SK-N-MC (cell line): ENCODE measurements at regions not wholly inside any gene's neighbourhood (a gene's known extent, or its start where the extent isn't known, plus 50 kb on each side); places are given as distances from the start of the nearest gene placed in this dataset.

ENCODE experiments used
- EZH2 ChIP-seq: fragments of 200-600 bp; sonication (generic); IDR thresholded peaks from one replicate; pipeline ENCODE4 v1.6.1; 2017; ENCODE audit warnings: antibody characterized with exemption
- POLR2AphosphoS5 ChIP-seq: IDR thresholded peaks from 2 replicates; pipeline ENCODE4 v1.6.1; 2012; ENCODE audit warnings: mild to moderate bottlenecking, low read depth, low read length, borderline replicate concordance

DNA sequence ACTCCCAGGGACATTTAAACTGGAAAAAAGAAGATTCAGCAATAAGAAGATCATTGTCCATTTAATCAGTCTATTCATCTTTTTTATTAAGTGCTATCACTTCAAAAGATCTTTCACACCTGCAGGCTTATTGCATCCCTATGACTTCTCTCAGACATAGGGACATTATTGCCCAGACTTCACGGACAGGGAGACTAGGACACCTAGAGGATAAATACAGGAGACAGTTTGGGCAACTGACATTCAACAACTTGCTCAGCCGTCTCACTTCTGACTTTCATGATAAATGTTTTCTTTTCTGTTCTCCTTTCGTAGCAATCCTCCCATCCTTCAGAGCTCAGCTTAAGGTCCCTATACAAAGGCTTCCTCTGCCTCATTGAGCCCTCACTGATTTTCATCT lies 84.3 kb downstream of the TMEM30B start:
- TF ChIP-seq EZH2, result no peak
- TF ChIP-seq POLR2AphosphoS5, result no peak
